Left lobe of liver (tissue), 2 donors: ENCODE measurements at regions not wholly inside any gene's neighbourhood (a gene's known extent, or its start where the extent isn't known, plus 50 kb on each side); places are given as distances from the start of the nearest gene placed in this dataset.

Experiments used
- ATAC-seq: fragments of 200-7000 bp; cut with Tn5 transposase; one replicate; pipeline ENCODE4 v1.9.1; 2020; ENCODE audit warnings: mild to moderate bottlenecking, moderate library complexity
- DNase-seq: peaks from one replicate; pipeline ENCODE4 v3.0.0-alpha.2; 2020; ENCODE audit warnings: low spot score
- donor health status: DM: no; HTN: no; CAD: no; lungs with moderate emphysema.
- donor health status: DM: no; HTN: yes; CAD: no.

GRCh38 chr2:105597011-105597805 is 147.5 kb upstream of the NCK2 start:
- ATAC-seq (no peak), DNase-seq (no peak)

- ATAC-seq: no peak
- DNase-seq: no peak
Measured at GRCh38 chr2:105596411-105596921, 148.2 kb upstream of the NCK2 start.

- ATAC-seq: no peak
Measured at GRCh38 chr2:105595536-105595935, 149.2 kb upstream of the NCK2 start.

GRCh38 chr2:105593221-105593967 is 151.3 kb upstream of the NCK2 start:
- DNase-seq (no peak), ATAC-seq (no peak)

More at GRCh38 chr2:105595536-105595935, 149.2 kb upstream of the NCK2 start:
- no peak for DNase-seq

GRCh38 chr2:105592288-105592687 is 152.4 kb upstream of the NCK2 start:
- ATAC-seq (no peak), DNase-seq (no peak)

GRCh38 chr2:105590780-105591660 is 153.7 kb upstream of the NCK2 start:
- ATAC-seq (no peak), DNase-seq (no peak)

- no peak for ATAC-seq
- DNase-seq: no peak
Measured at GRCh38 chr2:105588581-105588980, 156.1 kb upstream of the NCK2 start.

GRCh38 chr2:105587637-105588036 is 157.1 kb upstream of the NCK2 start:
- ATAC-seq: no peak
- DNase-seq: no peak

GRCh38 chr2:105584435-105585010 is 160.2 kb upstream of the NCK2 start:
- ATAC-seq (no peak), DNase-seq (no peak)

GRCh38 chr2:105582952-105583660 is 161.6 kb upstream of the NCK2 start:
- ATAC-seq (peak; percentile 25), DNase-seq (no peak)

GRCh38 chr2:105581555-105581944 is 163.2 kb upstream of the NCK2 start:
- no peak for DNase-seq
- ATAC-seq: no peak

- no peak for ATAC-seq
- no peak for DNase-seq
Measured at GRCh38 chr2:105580870-105581554, 163.7 kb upstream of the NCK2 start.

GRCh38 chr2:105580216-105580615 is 164.5 kb upstream of the NCK2 start:
- no peak for DNase-seq
- ATAC-seq: no peak

- DNase-seq: no peak
- ATAC-seq: no peak
Measured at GRCh38 chr2:105578166-105578565, 166.5 kb upstream of the NCK2 start.

- no peak for ATAC-seq
- no peak for DNase-seq
Measured at GRCh38 chr2:105577762-105578161, 166.9 kb upstream of the NCK2 start.

GRCh38 chr2:105576440-105577241 is 168.1 kb upstream of the NCK2 start:
- ATAC-seq (peak; percentile 79), DNase-seq (no peak)

- ATAC-seq (no peak), DNase-seq (no peak)
Measured at GRCh38 chr2:105576050-105576439, 168.7 kb upstream of the NCK2 start.

- ATAC-seq: no peak
- no peak for DNase-seq
Measured at GRCh38 chr2:105575499-105576025, 169.2 kb upstream of the NCK2 start.
